ENCODE measurements at regions not wholly inside any gene's neighbourhood (a gene's known extent, or its start where the extent isn't known, plus 50 kb on each side); places are given as distances from the start of the nearest gene placed in this dataset.

DNA sequence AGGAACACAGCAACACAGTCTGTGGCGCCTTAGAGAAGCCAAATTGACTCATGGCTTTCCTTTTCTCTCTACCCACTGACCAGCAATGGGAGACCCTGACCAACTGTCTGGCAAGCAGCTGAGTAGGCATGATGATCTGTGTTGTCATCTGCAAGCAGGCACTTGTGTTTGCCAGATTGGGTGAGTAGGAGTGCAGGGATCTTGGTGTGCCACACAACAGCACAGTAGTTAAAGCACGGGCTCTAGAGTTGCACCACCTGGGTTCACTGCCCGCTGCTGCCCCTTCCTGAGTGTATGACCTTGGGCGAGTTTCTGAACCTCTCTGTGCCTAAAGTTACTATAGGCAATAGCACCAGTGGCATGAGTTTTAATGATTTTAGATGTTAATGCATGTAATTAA, 95.7 kb upstream of the CD53 start:
- TF ChIP-seq POLR2AphosphoS5 (IDR thresholded peaks at IDR 0.05; ENCODE audit: insufficient read depth, low read depth, low read length) (no peak), FOS (IDR thresholded peaks at IDR 0.05; ENCODE audit: borderline replicate concordance, insufficient read depth, low read length) (no peak), EZH2 (IDR thresholded peaks at IDR 0.05; ENCODE audit: borderline replicate concordance, low read depth, low read length, severe bottlenecking) (no peak), JUN (IDR thresholded peaks at IDR 0.05; ENCODE audit: borderline replicate concordance, insufficient read depth, insufficient read length, low read depth) (no peak), GATA2 (IDR thresholded peaks at IDR 0.05; ENCODE audit: insufficient read depth, insufficient read length, low read depth, low read length) (no peak), POLR2A (IDR thresholded peaks at IDR 0.05; ENCODE audit: low read depth, low read length) (no peak)
- TF ChIP-seq, protein P1, sequence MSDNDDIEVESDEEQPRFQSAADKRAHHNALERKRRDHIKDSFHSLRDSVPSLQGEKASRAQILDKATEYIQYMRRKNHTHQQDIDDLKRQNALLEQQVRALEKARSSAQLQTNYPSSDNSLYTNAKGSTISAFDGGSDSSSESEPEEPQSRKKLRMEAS (IDR thresholded peaks at IDR 0.05; ENCODE audit: insufficient read depth, insufficient read length): no peak
- TF ChIP-seq, protein P2, sequence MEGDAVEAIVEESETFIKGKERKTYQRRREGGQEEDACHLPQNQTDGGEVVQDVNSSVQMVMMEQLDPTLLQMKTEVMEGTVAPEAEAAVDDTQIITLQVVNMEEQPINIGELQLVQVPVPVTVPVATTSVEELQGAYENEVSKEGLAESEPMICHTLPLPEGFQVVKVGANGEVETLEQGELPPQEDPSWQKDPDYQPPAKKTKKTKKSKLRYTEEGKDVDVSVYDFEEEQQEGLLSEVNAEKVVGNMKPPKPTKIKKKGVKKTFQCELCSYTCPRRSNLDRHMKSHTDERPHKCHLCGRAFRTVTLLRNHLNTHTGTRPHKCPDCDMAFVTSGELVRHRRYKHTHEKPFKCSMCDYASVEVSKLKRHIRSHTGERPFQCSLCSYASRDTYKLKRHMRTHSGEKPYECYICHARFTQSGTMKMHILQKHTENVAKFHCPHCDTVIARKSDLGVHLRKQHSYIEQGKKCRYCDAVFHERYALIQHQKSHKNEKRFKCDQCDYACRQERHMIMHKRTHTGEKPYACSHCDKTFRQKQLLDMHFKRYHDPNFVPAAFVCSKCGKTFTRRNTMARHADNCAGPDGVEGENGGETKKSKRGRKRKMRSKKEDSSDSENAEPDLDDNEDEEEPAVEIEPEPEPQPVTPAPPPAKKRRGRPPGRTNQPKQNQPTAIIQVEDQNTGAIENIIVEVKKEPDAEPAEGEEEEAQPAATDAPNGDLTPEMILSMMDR (IDR thresholded peaks at IDR 0.05; ENCODE audit: extremely low read depth in 1 of 2, insufficient read depth in 1 of 2, low read depth in 1 of 2, low read length in 2 of 2): no peak
- Histone ChIP-seq H4K20me1 (replicated peaks; ENCODE audit: control insufficient read depth, extremely low read depth, insufficient read depth, low read length) (no peaks in the 10 kb centered on the region), H3K4me2 (ENCODE audit: insufficient read depth, low read length) (no peak overlapping the region), H3K79me2 (ENCODE audit: control insufficient read depth, insufficient read depth, low read length) (no peaks in the 10 kb centered on the region), H3K4me1 (ENCODE audit: control insufficient read depth, extremely low read depth, insufficient read depth, low read length) (no peaks in the 10 kb centered on the region), H3K36me3 (ENCODE audit: control insufficient read depth in 2 of 2, extremely low read depth in 1 of 2, insufficient read depth in 2 of 2, low read length in 2 of 2) (no peaks in the 10 kb centered on the region), H3K27me3 (ENCODE audit: control insufficient read depth in 2 of 2, insufficient read depth in 2 of 2, low read length in 2 of 2) (no peaks in the 10 kb centered on the region), H3K4me3 (replicated peaks in 1 of 3; ENCODE audit: insufficient read depth in 1 of 3, low read depth in 1 of 3, low read length in 3 of 3) (no peak overlapping the region), H3K27ac (ENCODE audit: insufficient read depth, low read depth, low read length) (no peak overlapping the region), H3K9me3 (replicated peaks; ENCODE audit: control insufficient read depth, insufficient read depth, low read length) (no peaks in the 10 kb centered on the region), H2AFZ (ENCODE audit: low read depth, low read length) (no peak overlapping the region), H3K9me1 (replicated peaks; ENCODE audit: control insufficient read depth, extremely low read depth, insufficient read depth, low read length) (no peaks in the 10 kb centered on the region), H3K9ac (replicated peaks; ENCODE audit: extremely low read depth, insufficient read depth, low read length) (no peak overlapping the region)
- dilution Hi-C loops (cut with MboI; ENCODE audit: extremely low pct_ligation_motif_present, low sequenced_read_pairs) (no loop called here), intact Hi-C loops (cut with micrococcal nuclease) (no loop called here)
- POLR2A ChIA-PET: no interaction called here
- no peak for FAIRE-seq
- BruUV-seq (replicated peaks): no TSS peak
- DNase-seq (ENCODE audit: low read depth, low spot score): no peak
- CTCF ChIA-PET: interaction anchor here (4.3 kb wide), 1 partner anchor 12 kb away, joined by 38 read pairs; no protein-coding TSS in a partner anchor

All from endothelial cell of umbilical vein (primary cell).